ENCODE measurements at regions not wholly inside any gene's neighbourhood (a gene's known extent, or its start where the extent isn't known, plus 50 kb on each side); places are given as distances from the start of the nearest gene placed in this dataset.

GRCh38 chr2:16278421-16279200, 338.3 kb downstream of the MYCN start:
- TF ChIP-seq, protein P1, sequence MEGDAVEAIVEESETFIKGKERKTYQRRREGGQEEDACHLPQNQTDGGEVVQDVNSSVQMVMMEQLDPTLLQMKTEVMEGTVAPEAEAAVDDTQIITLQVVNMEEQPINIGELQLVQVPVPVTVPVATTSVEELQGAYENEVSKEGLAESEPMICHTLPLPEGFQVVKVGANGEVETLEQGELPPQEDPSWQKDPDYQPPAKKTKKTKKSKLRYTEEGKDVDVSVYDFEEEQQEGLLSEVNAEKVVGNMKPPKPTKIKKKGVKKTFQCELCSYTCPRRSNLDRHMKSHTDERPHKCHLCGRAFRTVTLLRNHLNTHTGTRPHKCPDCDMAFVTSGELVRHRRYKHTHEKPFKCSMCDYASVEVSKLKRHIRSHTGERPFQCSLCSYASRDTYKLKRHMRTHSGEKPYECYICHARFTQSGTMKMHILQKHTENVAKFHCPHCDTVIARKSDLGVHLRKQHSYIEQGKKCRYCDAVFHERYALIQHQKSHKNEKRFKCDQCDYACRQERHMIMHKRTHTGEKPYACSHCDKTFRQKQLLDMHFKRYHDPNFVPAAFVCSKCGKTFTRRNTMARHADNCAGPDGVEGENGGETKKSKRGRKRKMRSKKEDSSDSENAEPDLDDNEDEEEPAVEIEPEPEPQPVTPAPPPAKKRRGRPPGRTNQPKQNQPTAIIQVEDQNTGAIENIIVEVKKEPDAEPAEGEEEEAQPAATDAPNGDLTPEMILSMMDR (IDR thresholded peaks at IDR 0.05), result no peak
- TF ChIP-seq POLR2A (IDR thresholded peaks at IDR 0.05) (no peak), EP300 (IDR thresholded peaks at IDR 0.05) (no peak)
